ENCODE measurements at regions not wholly inside any gene's neighbourhood (a gene's known extent, or its start where the extent isn't known, plus 50 kb on each side); places are given as distances from the start of the nearest gene placed in this dataset.
"Not testable (repeated sequence)": the region's sequence is repeated elsewhere in the genome, so short reads cannot be mapped to it uniquely, and the experiment has no call there.

- no peak overlapping the region for H3K27ac Mint-ChIP-seq
- no peak overlapping the region for H3K4me3 Mint-ChIP-seq
- no peaks in the 10 kb centered on the region for H3K9me3 Mint-ChIP-seq
- no peak for DNase-seq
- peaks cover 26 to 42% of the 10 kb centered on the region in 2 donors for H3K27me3 Mint-ChIP-seq
- ATAC-seq (replicated peaks): no peak
- no peaks in the 10 kb centered on the region for H3K4me1 Mint-ChIP-seq
- H3K36me3 Mint-ChIP-seq: peaks cover 0 to 1% of the 10 kb centered on the region in 2 donors
Observed at GRCh38 chr22:48301908-48302307, 1525.8 kb downstream of the BRD1 start.

GRCh38 chr22:48301421-48301820 is 1526.3 kb downstream of the BRD1 start:
- Mint-ChIP-seq H3K9me3 (no peaks in the 10 kb centered on the region), H3K27ac (no peak overlapping the region), H3K36me3 (peaks cover 0 to 1% of the 10 kb centered on the region in 2 donors), H3K27me3 (peaks cover 23 to 37% of the 10 kb centered on the region in 2 donors), H3K4me1 (no peaks in the 10 kb centered on the region), H3K4me3 (no peak overlapping the region)
- no peak for ATAC-seq (replicated peaks)
- DNase-seq: no peak

GRCh38 chr22:48300877-48301276 is 1526.8 kb downstream of the BRD1 start:
- Mint-ChIP-seq H3K9me3 (no peaks in the 10 kb centered on the region), H3K36me3 (peaks cover 0 to 1% of the 10 kb centered on the region in 2 donors), H3K27me3 (peaks cover 23 to 34% of the 10 kb centered on the region in 2 donors), H3K4me1 (no peaks in the 10 kb centered on the region), H3K4me3 (no peak overlapping the region), H3K27ac (no peak overlapping the region)
- ATAC-seq (replicated peaks) (no peak), DNase-seq (no peak)

GRCh38 chr22:48299801-48300200 is 1527.9 kb downstream of the BRD1 start:
- no peaks in the 10 kb centered on the region for H3K9me3 Mint-ChIP-seq
- no peaks in the 10 kb centered on the region for H3K4me1 Mint-ChIP-seq
- H3K4me3 Mint-ChIP-seq: no peak overlapping the region
- ATAC-seq (replicated peaks): no peak
- peaks cover 0 to 1% of the 10 kb centered on the region in 2 donors for H3K36me3 Mint-ChIP-seq
- peaks cover 17 to 24% of the 10 kb centered on the region in 2 donors for H3K27me3 Mint-ChIP-seq
- no peak overlapping the region for H3K27ac Mint-ChIP-seq
- no peak for DNase-seq

GRCh38 chr22:48299124-48299523 is 1528.5 kb downstream of the BRD1 start:
- ATAC-seq (replicated peaks) (no peak), DNase-seq (no peak)
- Mint-ChIP-seq H3K27me3 (peaks cover 16 to 17% of the 10 kb centered on the region in 2 donors), H3K4me1 (no peaks in the 10 kb centered on the region), H3K27ac (no peak overlapping the region), H3K36me3 (peaks cover 0 to 1% of the 10 kb centered on the region in 2 donors), H3K9me3 (no peaks in the 10 kb centered on the region), H3K4me3 (no peak overlapping the region)

- DNase-seq: no peak
- H3K27me3 Mint-ChIP-seq: peaks cover 25 to 29% of the 10 kb centered on the region in 2 donors
- peaks cover 0 to 2% of the 10 kb centered on the region in 2 donors for H3K4me1 Mint-ChIP-seq
- no peak overlapping the region for H3K27ac Mint-ChIP-seq
- peaks cover 0 to 1% of the 10 kb centered on the region in 2 donors for H3K36me3 Mint-ChIP-seq
- ATAC-seq (replicated peaks): peak; percentile 29 to 31
- H3K9me3 Mint-ChIP-seq: peaks cover 4 to 6% of the 10 kb centered on the region in 2 donors
- no peak overlapping the region for H3K4me3 Mint-ChIP-seq
Observed at GRCh38 chr22:48297296-48297695, 1530.4 kb downstream of the BRD1 start.

GRCh38 chr22:48289954-48290353 is 1527.5 kb downstream of the TBC1D22A start:
- H3K4me1 Mint-ChIP-seq; DNase-seq; H3K27ac Mint-ChIP-seq; H3K4me3 Mint-ChIP-seq; ATAC-seq (replicated peaks); H3K36me3 Mint-ChIP-seq: not testable (repeated sequence)
- H3K9me3 Mint-ChIP-seq: peaks cover 9 to 13% of the 10 kb centered on the region in 2 donors
- peaks cover 19 to 49% of the 10 kb centered on the region in 2 donors for H3K27me3 Mint-ChIP-seq

- Mint-ChIP-seq H3K27ac (no peak overlapping the region), H3K4me1 (no peaks in the 10 kb centered on the region)
Observed at GRCh38 chr22:48288376-48288940, 1526.0 kb downstream of the TBC1D22A start.

GRCh38 chr22:48287031-48287430 is 1524.6 kb downstream of the TBC1D22A start:
- peaks cover 9 to 43% of the 10 kb centered on the region in 2 donors for H3K27me3 Mint-ChIP-seq
- no peaks in the 10 kb centered on the region for H3K36me3 Mint-ChIP-seq
- no peak overlapping the region for H3K27ac Mint-ChIP-seq
- H3K4me3 Mint-ChIP-seq: no peak overlapping the region
- no peaks in the 10 kb centered on the region for H3K4me1 Mint-ChIP-seq
- ATAC-seq (replicated peaks) (no peak), DNase-seq (no peak)
- peaks cover 8 to 10% of the 10 kb centered on the region in 2 donors for H3K9me3 Mint-ChIP-seq

More at GRCh38 chr22:48288376-48288940, 1526.0 kb downstream of the TBC1D22A start:
- Mint-ChIP-seq H3K36me3 (no peaks in the 10 kb centered on the region), H3K27me3 (peaks cover 14 to 51% of the 10 kb centered on the region in 2 donors), H3K4me3 (no peak overlapping the region), H3K9me3 (peaks cover 6 to 13% of the 10 kb centered on the region in 2 donors)
- DNase-seq (no peak), ATAC-seq (replicated peaks) (no peak)

GRCh38 chr22:48284671-48285070 is 1522.2 kb downstream of the TBC1D22A start:
- H3K27ac Mint-ChIP-seq: no peak overlapping the region
- H3K36me3 Mint-ChIP-seq: no peaks in the 10 kb centered on the region
- no peaks in the 10 kb centered on the region for H3K4me1 Mint-ChIP-seq
- no peak overlapping the region for H3K4me3 Mint-ChIP-seq
- DNase-seq (no peak), ATAC-seq (replicated peaks) (no peak)
- H3K27me3 Mint-ChIP-seq: peaks cover 28 to 63% of the 10 kb centered on the region in 2 donors
- H3K9me3 Mint-ChIP-seq: peaks cover 9 to 15% of the 10 kb centered on the region in 2 donors

GRCh38 chr22:48282804-48283203 is 1520.4 kb downstream of the TBC1D22A start:
- no peaks in the 10 kb centered on the region for H3K4me1 Mint-ChIP-seq
- ATAC-seq (replicated peaks) (no peak), DNase-seq (no peak)
- H3K27me3 Mint-ChIP-seq: peaks cover 40 to 66% of the 10 kb centered on the region in 2 donors
- H3K9me3 Mint-ChIP-seq: peaks cover 8 to 15% of the 10 kb centered on the region in 2 donors
- no peak overlapping the region for H3K4me3 Mint-ChIP-seq
- H3K27ac Mint-ChIP-seq: no peak overlapping the region
- no peaks in the 10 kb centered on the region for H3K36me3 Mint-ChIP-seq

GRCh38 chr22:48279461-48279756 is 1517.0 kb downstream of the TBC1D22A start:
- Mint-ChIP-seq H3K27me3 (peaks cover 45 to 67% of the 10 kb centered on the region in 2 donors), H3K4me1 (no peaks in the 10 kb centered on the region), H3K9me3 (peaks cover 8 to 15% of the 10 kb centered on the region in 2 donors), H3K27ac (no peak overlapping the region), H3K4me3 (no peak overlapping the region), H3K36me3 (no peaks in the 10 kb centered on the region)
- no peak for DNase-seq
- no peak for ATAC-seq (replicated peaks)

GRCh38 chr22:48278620-48279460 is 1516.4 kb downstream of the TBC1D22A start:
- H3K4me3 Mint-ChIP-seq: no peak overlapping the region
- no peaks in the 10 kb centered on the region for H3K36me3 Mint-ChIP-seq
- no peak for ATAC-seq (replicated peaks)
- no peak for DNase-seq
- no peak overlapping the region for H3K27ac Mint-ChIP-seq
- peaks cover 49 to 69% of the 10 kb centered on the region in 2 donors for H3K27me3 Mint-ChIP-seq
- peaks cover 8 to 15% of the 10 kb centered on the region in 2 donors for H3K9me3 Mint-ChIP-seq
- no peaks in the 10 kb centered on the region for H3K4me1 Mint-ChIP-seq

- DNase-seq (no peak), ATAC-seq (replicated peaks) (no peak)
- Mint-ChIP-seq H3K27ac (no peak overlapping the region), H3K4me1 (no peaks in the 10 kb centered on the region), H3K27me3 (peaks cover 50 to 65% of the 10 kb centered on the region in 2 donors), H3K4me3 (no peak overlapping the region), H3K36me3 (no peaks in the 10 kb centered on the region), H3K9me3 (peaks cover 3 to 12% of the 10 kb centered on the region in 2 donors)
Observed at GRCh38 chr22:48277868-48278581, 1515.6 kb downstream of the TBC1D22A start.
